PFSK-1 (cell line): ENCODE measurements at regions not wholly inside any gene's neighbourhood (a gene's known extent, or its start where the extent isn't known, plus 50 kb on each side); places are given as distances from the start of the nearest gene placed in this dataset.

Source experiments
- FOXP2 ChIP-seq: optimal IDR thresholded peaks from 2 replicates; pipeline ENCODE3; 2011; ENCODE audit warnings: borderline replicate concordance, control low read depth, inconsistent platforms; ENCODE audit not compliant: insufficient read depth; ENCODE audit errors: extremely low read length, extremely low read depth
- POLR2AphosphoS5 ChIP-seq: IDR thresholded peaks from 2 replicates; pipeline ENCODE4 v1.6.1; 2012; ENCODE audit warnings: low read depth, mild to moderate bottlenecking, control low read depth, low read length, moderate library complexity
- SIN3A ChIP-seq: IDR thresholded peaks from 2 replicates; pipeline ENCODE4 v1.6.1; 2012; ENCODE audit warnings: mild to moderate bottlenecking, low read length, moderate library complexity, borderline replicate concordance; ENCODE audit not compliant: insufficient read depth
- TAF1 ChIP-seq: IDR thresholded peaks from 2 replicates; pipeline ENCODE4 v1.6.1; 2012; ENCODE audit warnings: low read length, control low read depth, borderline replicate concordance; ENCODE audit not compliant: insufficient read depth
- TF ChIP-seq, protein P1 (sequence below), 2 experiments: IDR thresholded peaks; 2 replicates each; pipeline versions ENCODE4 v1.6.1 to v1.8.0; 2011 to 2012; ENCODE audit warnings: low read depth in 2 of 2, low read length in 2 of 2, control low read depth in 1 of 2, inconsistent platforms in 1 of 2, mild to moderate bottlenecking in 1 of 2, moderate library complexity in 1 of 2; ENCODE audit not compliant: insufficient read depth in 1 of 2

DNA sequence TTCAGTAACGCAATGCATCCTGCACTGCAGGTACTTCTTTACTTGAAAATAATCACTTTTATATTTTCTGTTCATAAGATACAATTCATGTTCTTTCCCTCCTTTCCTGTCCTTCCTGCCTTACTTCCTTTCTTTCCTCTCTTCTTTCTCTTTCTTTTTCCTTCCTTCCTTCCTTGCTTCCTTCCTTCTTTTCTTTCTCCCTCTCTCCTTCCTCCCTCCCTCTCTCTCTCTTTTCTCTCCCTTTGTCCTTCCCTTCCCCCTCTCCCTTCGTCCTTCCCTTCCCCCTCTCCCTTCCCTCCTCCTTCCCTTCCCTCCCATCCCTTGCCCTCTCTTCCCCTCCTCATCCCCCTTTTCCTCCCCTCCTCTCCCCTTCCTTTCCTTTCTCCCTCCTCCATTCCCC is 227.8 kb upstream of the KLF6 start:
- no peak for TF ChIP-seq TAF1
- TF ChIP-seq, protein P1, sequence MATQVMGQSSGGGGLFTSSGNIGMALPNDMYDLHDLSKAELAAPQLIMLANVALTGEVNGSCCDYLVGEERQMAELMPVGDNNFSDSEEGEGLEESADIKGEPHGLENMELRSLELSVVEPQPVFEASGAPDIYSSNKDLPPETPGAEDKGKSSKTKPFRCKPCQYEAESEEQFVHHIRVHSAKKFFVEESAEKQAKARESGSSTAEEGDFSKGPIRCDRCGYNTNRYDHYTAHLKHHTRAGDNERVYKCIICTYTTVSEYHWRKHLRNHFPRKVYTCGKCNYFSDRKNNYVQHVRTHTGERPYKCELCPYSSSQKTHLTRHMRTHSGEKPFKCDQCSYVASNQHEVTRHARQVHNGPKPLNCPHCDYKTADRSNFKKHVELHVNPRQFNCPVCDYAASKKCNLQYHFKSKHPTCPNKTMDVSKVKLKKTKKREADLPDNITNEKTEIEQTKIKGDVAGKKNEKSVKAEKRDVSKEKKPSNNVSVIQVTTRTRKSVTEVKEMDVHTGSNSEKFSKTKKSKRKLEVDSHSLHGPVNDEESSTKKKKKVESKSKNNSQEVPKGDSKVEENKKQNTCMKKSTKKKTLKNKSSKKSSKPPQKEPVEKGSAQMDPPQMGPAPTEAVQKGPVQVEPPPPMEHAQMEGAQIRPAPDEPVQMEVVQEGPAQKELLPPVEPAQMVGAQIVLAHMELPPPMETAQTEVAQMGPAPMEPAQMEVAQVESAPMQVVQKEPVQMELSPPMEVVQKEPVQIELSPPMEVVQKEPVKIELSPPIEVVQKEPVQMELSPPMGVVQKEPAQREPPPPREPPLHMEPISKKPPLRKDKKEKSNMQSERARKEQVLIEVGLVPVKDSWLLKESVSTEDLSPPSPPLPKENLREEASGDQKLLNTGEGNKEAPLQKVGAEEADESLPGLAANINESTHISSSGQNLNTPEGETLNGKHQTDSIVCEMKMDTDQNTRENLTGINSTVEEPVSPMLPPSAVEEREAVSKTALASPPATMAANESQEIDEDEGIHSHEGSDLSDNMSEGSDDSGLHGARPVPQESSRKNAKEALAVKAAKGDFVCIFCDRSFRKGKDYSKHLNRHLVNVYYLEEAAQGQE (IDR thresholded peaks at IDR 0.05; ENCODE audit: insufficient read depth in 1 of 2, low read depth in 2 of 2, low read length in 2 of 2), result no peak

GRCh38 chr10:4011136-4011812 is 226.3 kb upstream of the KLF6 start:
- TF ChIP-seq FOXP2 (no peak), TAF1 (no peak), SIN3A (no peak), POLR2AphosphoS5 (no peak)
- TF ChIP-seq, protein P1 (IDR thresholded peaks at IDR 0.05; ENCODE audit: insufficient read depth in 1 of 2, low read depth in 2 of 2, low read length in 2 of 2), result no peak

- TF ChIP-seq SIN3A (no peak), POLR2AphosphoS5 (no peak), FOXP2 (no peak), TAF1 (no peak)
- TF ChIP-seq, protein P1 (IDR thresholded peaks at IDR 0.05; ENCODE audit: insufficient read depth in 1 of 2, low read depth in 2 of 2, low read length in 2 of 2), result no peak
Observed at GRCh38 chr10:4008676-4009382, 223.8 kb upstream of the KLF6 start.

DNA sequence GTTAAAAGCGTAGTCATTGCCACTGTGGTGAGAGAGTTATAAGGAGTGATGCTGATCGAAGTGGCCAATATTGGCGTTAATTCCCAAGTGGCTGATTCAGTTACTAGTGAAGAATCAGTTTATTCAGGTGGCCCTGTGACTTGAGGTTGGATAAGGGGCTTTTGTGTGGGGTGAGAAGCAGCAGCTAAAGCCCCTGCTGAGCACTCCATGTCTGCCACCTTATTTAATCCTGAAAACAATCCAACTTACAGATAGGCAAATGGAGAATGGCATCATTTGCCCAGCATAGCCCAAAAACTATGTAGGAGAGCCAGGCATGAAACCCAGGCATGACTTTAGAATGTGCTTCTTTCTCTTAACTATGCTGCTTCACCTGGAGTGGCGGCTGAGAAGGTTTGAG is 222.8 kb upstream of the KLF6 start:
- TF ChIP-seq SIN3A, result no peak

GRCh38 chr10:4006858-4007257 is 221.8 kb upstream of the KLF6 start:
- TF ChIP-seq POLR2AphosphoS5, result no peak
- TF ChIP-seq, protein P1 (IDR thresholded peaks at IDR 0.05; ENCODE audit: insufficient read depth in 1 of 2, low read depth in 2 of 2, low read length in 2 of 2), result no peak
- TF ChIP-seq FOXP2, result no peak
- TF ChIP-seq SIN3A, result no peak
- no peak for TF ChIP-seq TAF1
